Liver (tissue), 8 donors: ENCODE measurements at regions not wholly inside any gene's neighbourhood (a gene's known extent, or its start where the extent isn't known, plus 50 kb on each side); places are given as distances from the start of the nearest gene placed in this dataset.

Experiments
- DNase-seq: peaks from one replicate; pipeline ENCODE4 v3.0.0-alpha.2; 2017; ENCODE audit warnings: low spot score
- H3K27ac ChIP-seq, 2 donors: one replicate each; pipeline ENCODE4 v1.7.0; 2013; ENCODE audit warnings: inconsistent platforms in 2 of 2, low read length in 2 of 2, control low read depth in 1 of 2, low read depth in 1 of 2, mild to moderate bottlenecking in 1 of 2
- H3K27me3 ChIP-seq, 4 donors: one replicate each; pipeline versions ENCODE4 v1.6.1 to v1.7.0; 2013; ENCODE audit warnings: low read length in 3 of 4, inconsistent platforms in 1 of 4, mild to moderate bottlenecking in 1 of 4, moderate library complexity in 1 of 4; ENCODE audit not compliant: control insufficient read depth in 4 of 4, insufficient read depth in 4 of 4
- H3K36me3 ChIP-seq, 4 donors: one replicate each; pipeline versions ENCODE4 v1.6.1 to v1.7.0; 2013; ENCODE audit warnings: low read length in 3 of 4, mild to moderate bottlenecking in 3 of 4, low read depth in 1 of 4, moderate library complexity in 1 of 4; ENCODE audit not compliant: control insufficient read depth in 4 of 4, insufficient read depth in 3 of 4
- H3K4me1 ChIP-seq, 4 donors: one replicate each; pipeline versions ENCODE4 v1.6.1 to v1.7.0; 2013; ENCODE audit warnings: low read length in 3 of 4, mild to moderate bottlenecking in 3 of 4, moderate library complexity in 1 of 4; ENCODE audit not compliant: control insufficient read depth in 4 of 4, insufficient read depth in 4 of 4
- H3K4me3 ChIP-seq, 3 donors: one replicate each; pipeline versions ENCODE4 v1.6.1 to v1.7.0; 2013; ENCODE audit warnings: low read length in 3 of 3, control low read depth in 1 of 3, low read depth in 1 of 3, mild to moderate bottlenecking in 1 of 3
- H3K9ac ChIP-seq, 2 donors: one replicate each; pipeline ENCODE4 v1.7.0; 2013; ENCODE audit warnings: low read length in 2 of 2, mild to moderate bottlenecking in 2 of 2, moderate library complexity in 2 of 2, control low read depth in 1 of 2, low read depth in 1 of 2
- H3K9me3 ChIP-seq, 4 donors: one replicate each; pipeline versions ENCODE4 v1.6.1 to v1.7.0; 2013; ENCODE audit warnings: low read length in 3 of 4; ENCODE audit not compliant: control insufficient read depth in 4 of 4
- EGR1 ChIP-seq, 2 donors: IDR thresholded peaks; 2 replicates each; pipeline ENCODE4 v1.6.1; 2016 to 2018; ENCODE audit warnings: antibody characterized with exemption in 2 of 2, low read depth in 2 of 2
- FOXA1 ChIP-seq: IDR thresholded peaks from 2 replicates; pipeline ENCODE4 v1.6.1; 2016; ENCODE audit warnings: antibody characterized with exemption
- HNF4A ChIP-seq, 2 donors: conservative IDR thresholded peaks; 2 replicates each; pipeline ENCODE4 v1.6.1; 2016; ENCODE audit warnings: antibody characterized with exemption in 2 of 2, mild to moderate bottlenecking in 2 of 2
- HNF4G ChIP-seq: IDR thresholded peaks from 2 replicates; pipeline ENCODE4 v1.6.1; 2016; ENCODE audit warnings: antibody characterized with exemption
- JUND ChIP-seq, 2 donors: IDR thresholded peaks; 2 replicates each; pipeline ENCODE4 v1.6.1; 2016; ENCODE audit warnings: antibody characterized with exemption in 2 of 2
- RAD21 ChIP-seq, 2 donors: IDR thresholded peaks; 2 replicates each; pipeline ENCODE4 v1.6.1; 2016; ENCODE audit warnings: antibody characterized with exemption in 2 of 2, mild to moderate bottlenecking in 2 of 2
- RXRA ChIP-seq, 2 donors: IDR thresholded peaks; 2 replicates each; pipeline ENCODE4 v1.6.1; 2017 to 2018; ENCODE audit warnings: antibody characterized with exemption in 2 of 2, mild to moderate bottlenecking in 1 of 2
- SP1 ChIP-seq: IDR thresholded peaks from 2 replicates; pipeline ENCODE4 v1.6.1; 2018; ENCODE audit warnings: antibody characterized with exemption, mild to moderate bottlenecking
- TAF1 ChIP-seq: conservative IDR thresholded peaks from 2 replicates; pipeline ENCODE4 v1.6.1; 2016; ENCODE audit warnings: antibody characterized with exemption, mild to moderate bottlenecking
- YY1 ChIP-seq: IDR thresholded peaks from 2 replicates; pipeline ENCODE4 v1.6.1; 2016; ENCODE audit warnings: antibody characterized with exemption, mild to moderate bottlenecking
- WGBS: extraction: QIAGEN DNeasy Blood & Tissue Kit; methylation state at CpG from one replicate; pipeline ENCODE4 v1.1.7; 2013; 5-methylcytosine and 5-hydroxymethylcytosine counted together
- TF ChIP-seq, protein P1 (sequence below): IDR thresholded peaks from 2 replicates; pipeline ENCODE4 v1.6.1; 2016; ENCODE audit warnings: antibody characterized with exemption
- TF ChIP-seq, protein P2 (sequence below): fragments of 150-350 bp; IDR thresholded peaks from 2 replicates; pipeline ENCODE4 v1.5.1; 2017; ENCODE audit warnings: improper control_type of control experiment, low read depth, low read length; ENCODE audit not compliant: missing input control
- TF ChIP-seq, protein P3 (sequence below): IDR thresholded peaks from 2 replicates; pipeline ENCODE4 v1.6.1; 2016; ENCODE audit warnings: antibody characterized with exemption
- TF ChIP-seq, protein P4 (sequence below): IDR thresholded peaks from 2 replicates; pipeline ENCODE4 v1.6.1; 2016; ENCODE audit warnings: antibody characterized with exemption
- donor health status: healthy.
- donor health status: healthy.
- donor health status: healthy.
- donor health status: healthy.
- donor health status: healthy.

DNA sequence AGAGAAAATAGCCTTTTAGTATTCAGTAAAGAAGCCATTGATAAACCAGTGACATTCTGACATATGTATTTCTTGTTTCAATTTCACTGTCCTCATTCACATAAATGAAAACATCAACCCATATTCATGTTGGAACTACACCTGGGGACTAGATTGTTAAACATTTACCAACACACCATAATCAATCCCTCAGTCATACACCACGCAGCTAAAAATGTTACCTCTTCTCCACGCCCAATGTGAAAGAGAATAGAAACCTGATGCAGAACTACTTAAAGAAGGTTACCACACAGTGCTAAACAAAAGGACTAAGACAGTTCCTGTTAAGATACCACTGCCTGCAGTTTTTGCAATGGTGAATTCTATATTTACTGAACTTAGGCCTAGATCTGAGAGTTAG, 518.9 kb downstream of the PRELID2 start:
- H3K9me3 ChIP-seq = no peaks in the 10 kb centered on the region
- no peaks in the 10 kb centered on the region for H3K36me3 ChIP-seq
- no peak for DNase-seq
- 85% methylated on average over 2 of the region's 2 CpGs for WGBS
- H3K4me3 ChIP-seq = no peak overlapping the region
- TF ChIP-seq HNF4G = no peak
- TF ChIP-seq, protein P1, sequence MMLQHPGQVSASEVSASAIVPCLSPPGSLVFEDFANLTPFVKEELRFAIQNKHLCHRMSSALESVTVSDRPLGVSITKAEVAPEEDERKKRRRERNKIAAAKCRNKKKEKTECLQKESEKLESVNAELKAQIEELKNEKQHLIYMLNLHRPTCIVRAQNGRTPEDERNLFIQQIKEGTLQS = no peak
- TF ChIP-seq TAF1 = no peak
- no peak for TF ChIP-seq EGR1 (IDR thresholded peaks at IDR 0.05; ENCODE audit: low read depth in 2 of 2)
- no peak for TF ChIP-seq FOXA1
- no peak overlapping the region for H3K27ac ChIP-seq
- H3K9ac ChIP-seq = no peak overlapping the region
- H3K27me3 ChIP-seq = no peaks in the 10 kb centered on the region
- no peaks in the 10 kb centered on the region for H3K4me1 ChIP-seq

DNA sequence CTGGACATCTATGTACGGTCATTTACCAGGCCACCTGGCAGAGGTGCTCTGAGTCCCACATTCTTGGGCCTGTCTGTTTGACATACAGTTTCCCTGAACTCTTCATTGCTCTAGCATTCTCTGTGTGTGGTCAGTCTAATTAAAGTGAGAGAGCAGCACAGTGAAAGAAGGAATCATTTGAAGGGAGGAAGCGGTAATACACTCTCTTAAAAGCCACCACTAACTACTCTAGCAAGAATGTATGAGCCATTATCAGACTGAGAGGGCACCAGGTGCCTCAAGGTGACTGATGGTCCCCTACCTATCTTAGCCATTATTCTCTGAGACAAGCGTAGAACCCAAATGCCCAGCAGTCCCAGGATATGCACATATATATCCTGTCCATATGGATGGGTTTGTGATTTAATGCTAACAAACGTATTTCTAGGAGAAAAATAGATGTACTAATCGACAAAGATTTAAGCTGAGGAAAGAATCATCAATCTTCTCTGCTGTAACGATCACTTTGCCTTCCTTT, 527.2 kb downstream of the PRELID2 start:
- no peak for DNase-seq
- H3K36me3 ChIP-seq = no peaks in the 10 kb centered on the region
- TF ChIP-seq, protein P2, sequence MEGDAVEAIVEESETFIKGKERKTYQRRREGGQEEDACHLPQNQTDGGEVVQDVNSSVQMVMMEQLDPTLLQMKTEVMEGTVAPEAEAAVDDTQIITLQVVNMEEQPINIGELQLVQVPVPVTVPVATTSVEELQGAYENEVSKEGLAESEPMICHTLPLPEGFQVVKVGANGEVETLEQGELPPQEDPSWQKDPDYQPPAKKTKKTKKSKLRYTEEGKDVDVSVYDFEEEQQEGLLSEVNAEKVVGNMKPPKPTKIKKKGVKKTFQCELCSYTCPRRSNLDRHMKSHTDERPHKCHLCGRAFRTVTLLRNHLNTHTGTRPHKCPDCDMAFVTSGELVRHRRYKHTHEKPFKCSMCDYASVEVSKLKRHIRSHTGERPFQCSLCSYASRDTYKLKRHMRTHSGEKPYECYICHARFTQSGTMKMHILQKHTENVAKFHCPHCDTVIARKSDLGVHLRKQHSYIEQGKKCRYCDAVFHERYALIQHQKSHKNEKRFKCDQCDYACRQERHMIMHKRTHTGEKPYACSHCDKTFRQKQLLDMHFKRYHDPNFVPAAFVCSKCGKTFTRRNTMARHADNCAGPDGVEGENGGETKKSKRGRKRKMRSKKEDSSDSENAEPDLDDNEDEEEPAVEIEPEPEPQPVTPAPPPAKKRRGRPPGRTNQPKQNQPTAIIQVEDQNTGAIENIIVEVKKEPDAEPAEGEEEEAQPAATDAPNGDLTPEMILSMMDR = no peak
- TF ChIP-seq EGR1 (IDR thresholded peaks at IDR 0.05; ENCODE audit: low read depth in 2 of 2) (no peak), RAD21 (IDR thresholded peaks at IDR 0.05) (no peak), HNF4A (conservative IDR thresholded peaks at IDR 0.05) (no peak), YY1 (no peak), SP1 (no peak), JUND (IDR thresholded peaks at IDR 0.05) (no peak), TAF1 (no peak), RXRA (IDR thresholded peaks at IDR 0.05) (no peak)
- TF ChIP-seq, protein P1 = no peak
- TF ChIP-seq, protein P3, sequence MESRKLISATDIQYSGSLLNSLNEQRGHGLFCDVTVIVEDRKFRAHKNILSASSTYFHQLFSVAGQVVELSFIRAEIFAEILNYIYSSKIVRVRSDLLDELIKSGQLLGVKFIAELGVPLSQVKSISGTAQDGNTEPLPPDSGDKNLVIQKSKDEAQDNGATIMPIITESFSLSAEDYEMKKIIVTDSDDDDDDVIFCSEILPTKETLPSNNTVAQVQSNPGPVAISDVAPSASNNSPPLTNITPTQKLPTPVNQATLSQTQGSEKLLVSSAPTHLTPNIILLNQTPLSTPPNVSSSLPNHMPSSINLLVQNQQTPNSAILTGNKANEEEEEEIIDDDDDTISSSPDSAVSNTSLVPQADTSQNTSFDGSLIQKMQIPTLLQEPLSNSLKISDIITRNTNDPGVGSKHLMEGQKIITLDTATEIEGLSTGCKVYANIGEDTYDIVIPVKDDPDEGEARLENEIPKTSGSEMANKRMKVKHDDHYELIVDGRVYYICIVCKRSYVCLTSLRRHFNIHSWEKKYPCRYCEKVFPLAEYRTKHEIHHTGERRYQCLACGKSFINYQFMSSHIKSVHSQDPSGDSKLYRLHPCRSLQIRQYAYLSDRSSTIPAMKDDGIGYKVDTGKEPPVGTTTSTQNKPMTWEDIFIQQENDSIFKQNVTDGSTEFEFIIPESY = no peak
- TF ChIP-seq, protein P4, sequence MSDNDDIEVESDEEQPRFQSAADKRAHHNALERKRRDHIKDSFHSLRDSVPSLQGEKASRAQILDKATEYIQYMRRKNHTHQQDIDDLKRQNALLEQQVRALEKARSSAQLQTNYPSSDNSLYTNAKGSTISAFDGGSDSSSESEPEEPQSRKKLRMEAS = no peak
- no peak overlapping the region for H3K27ac ChIP-seq
- no peaks in the 10 kb centered on the region for H3K9me3 ChIP-seq
- WGBS = 67% methylated on average over 6 of the region's 6 CpGs
- H3K4me1 ChIP-seq = no peaks in the 10 kb centered on the region
- H3K27me3 ChIP-seq = no peaks in the 10 kb centered on the region
- no peak overlapping the region for H3K9ac ChIP-seq
- H3K4me3 ChIP-seq = no peak overlapping the region
